ENCODE measurements at regions not wholly inside any gene's neighbourhood (a gene's known extent, or its start where the extent isn't known, plus 50 kb on each side); places are given as distances from the start of the nearest gene placed in this dataset.

GRCh38 chr2:16999347-17000183 is 333.9 kb upstream of the CYRIA start:
- Histone ChIP-seq H4K91ac (ENCODE audit: insufficient read length, low read depth, low read length) (no peak overlapping the region), H3K27me3 (ENCODE audit: insufficient read depth, low read length) (no peaks in the 10 kb centered on the region), H2AFZ (ENCODE audit: low read length) (no peak overlapping the region), H2BK20ac (ENCODE audit: low read depth, low read length, poor library complexity, severe bottlenecking) (no peak overlapping the region), H3K9ac (ENCODE audit: extremely low read depth, insufficient read length, low read length) (no peak overlapping the region), H3K14ac (ENCODE audit: insufficient read depth, low read length) (no peak overlapping the region), H3K79me2 (ENCODE audit: insufficient read depth, low read length) (no peaks in the 10 kb centered on the region), H3K23me2 (ENCODE audit: insufficient read length, low read depth, low read length, poor library complexity, severe bottlenecking) (no peaks in the 10 kb centered on the region), H2BK15ac (ENCODE audit: low read depth, low read length) (no peak overlapping the region), H2BK5ac (ENCODE audit: insufficient read length, low read length) (no peak overlapping the region), H2BK12ac (ENCODE audit: insufficient read length, low read depth, low read length) (no peak overlapping the region), H4K20me1 (ENCODE audit: control insufficient read depth, insufficient read depth, insufficient read length) (no peaks in the 10 kb centered on the region), H3K4me2 (ENCODE audit: insufficient read depth, insufficient read length, low read length) (no peak overlapping the region), H3K79me1 (ENCODE audit: insufficient read depth, low read depth, low read length, poor library complexity, severe bottlenecking) (no peaks in the 10 kb centered on the region), H3K18ac (ENCODE audit: insufficient read length, low read depth, low read length) (no peak overlapping the region), H4K5ac (ENCODE audit: insufficient read length, low read depth, low read length) (no peak overlapping the region), H2BK120ac (ENCODE audit: low read depth, low read length, poor library complexity, severe bottlenecking) (no peak overlapping the region), H3T11ph (ENCODE audit: low read length) (no peak overlapping the region), H3K56ac (ENCODE audit: insufficient read length, low read depth, low read length) (no peak overlapping the region), H3K4me1 (ENCODE audit: insufficient read depth, low read length) (no peaks in the 10 kb centered on the region; the same call in 1 of the 2 replicates), H4K8ac (replicated peaks; ENCODE audit: insufficient read length, low read depth, low read length) (no peak overlapping the region), H3K27ac (ENCODE audit: insufficient read length, low read depth, low read length) (no peak overlapping the region), H3K4ac (ENCODE audit: low read depth, low read length) (no peak overlapping the region), H3K9me3 (ENCODE audit: control insufficient read depth, low read depth, low read length) (no peaks in the 10 kb centered on the region), H3K23ac (ENCODE audit: insufficient read length, low read depth, low read length) (no peak overlapping the region), H2AK5ac (ENCODE audit: insufficient read length, low read length) (no peak overlapping the region)
- no peak overlapping the region for H3K4me3 Mint-ChIP-seq
- no peaks in the 10 kb centered on the region for H3K36me3 Mint-ChIP-seq (ENCODE audit: insufficient read depth in 1 of 3, low read depth in 3 of 3)
- no CpG with 5 or more reads among the region's 6 CpGs for WGBS (ENCODE audit: extremely low coverage, insufficient read length, low lambda C conversion rate)
- no peaks in the 10 kb centered on the region for H3K4me1 Mint-ChIP-seq
- peaks cover 0 to 8% of the 10 kb centered on the region in 2 experiments; a peak in 3 of 5 replicates for H3K9me3 Mint-ChIP-seq
- no peaks in the 10 kb centered on the region for H3K27me3 Mint-ChIP-seq (ENCODE audit: low read depth)
- TF ChIP-seq CTCF (conservative IDR thresholded peaks at IDR 0.05): no peak
- peak overlapping the region in 1 of 3 experiments; percentile 46; a peak in 1 of 7 replicates for H3K27ac Mint-ChIP-seq
- DNase-seq: no peak

Data from H9 (cell line).